ENCODE measurements at regions not wholly inside any gene's neighbourhood (a gene's known extent, or its start where the extent isn't known, plus 50 kb on each side); places are given as distances from the start of the nearest gene placed in this dataset.

GRCh38 chr5:68749631-68750030, 344.2 kb upstream of the SLC30A5 start:
- TF ChIP-seq POLR2A (IDR thresholded peaks at IDR 0.05) (no peak), POLR2AphosphoS5 (IDR thresholded peaks at IDR 0.05) (no peak), CTCF (IDR thresholded peaks at IDR 0.05) (no peak)

All from upper lobe of left lung (tissue), 4 donors.